ENCODE measurements at regions not wholly inside any gene's neighbourhood (a gene's known extent, or its start where the extent isn't known, plus 50 kb on each side); places are given as distances from the start of the nearest gene placed in this dataset.

GRCh38 chrX:40953369-40953768 lies 131.9 kb upstream of the USP9X start:
- Histone ChIP-seq H3K27ac (no peak overlapping the region), H3K36me3 (no peaks in the 10 kb centered on the region), H3K9me3 (replicated peaks) (no peaks in the 10 kb centered on the region), H3K4me1 (replicated peaks) (no peaks in the 10 kb centered on the region), H3K4me3 (no peak overlapping the region), H3K27me3 (replicated peaks) (no peaks in the 10 kb centered on the region)
- no peak for DNase-seq (ENCODE audit: low read depth in 1 of 2, low spot score in 2 of 2)

DNA sequence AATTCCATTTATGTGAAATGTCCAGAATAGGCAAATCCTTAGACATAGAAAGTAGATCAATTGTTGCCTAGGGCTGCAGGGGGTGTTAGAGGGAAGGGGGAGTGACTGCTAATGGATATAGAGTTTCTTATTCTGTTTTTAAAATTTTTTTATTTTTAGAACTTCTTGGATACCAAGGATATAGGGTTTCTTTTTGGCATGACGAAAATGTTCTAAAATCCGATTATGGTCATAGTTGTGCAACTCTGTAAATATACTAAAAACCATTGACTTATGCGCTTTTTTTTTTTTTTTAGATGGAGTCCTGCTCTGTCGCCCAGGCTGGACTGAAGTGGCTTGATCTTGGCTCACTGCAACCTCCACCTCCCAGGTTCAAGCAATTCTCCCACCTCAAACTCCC lies 125.2 kb upstream of the USP9X start:
- Histone ChIP-seq H3K4me1 (replicated peaks) (no peaks in the 10 kb centered on the region), H3K27me3 (replicated peaks) (no peaks in the 10 kb centered on the region), H3K4me3 (no peak overlapping the region), H3K36me3 (no peaks in the 10 kb centered on the region), H3K9me3 (replicated peaks) (no peaks in the 10 kb centered on the region), H3K27ac (no peak overlapping the region)
- no peak for DNase-seq (ENCODE audit: low read depth in 1 of 2, low spot score in 2 of 2)

DNA sequence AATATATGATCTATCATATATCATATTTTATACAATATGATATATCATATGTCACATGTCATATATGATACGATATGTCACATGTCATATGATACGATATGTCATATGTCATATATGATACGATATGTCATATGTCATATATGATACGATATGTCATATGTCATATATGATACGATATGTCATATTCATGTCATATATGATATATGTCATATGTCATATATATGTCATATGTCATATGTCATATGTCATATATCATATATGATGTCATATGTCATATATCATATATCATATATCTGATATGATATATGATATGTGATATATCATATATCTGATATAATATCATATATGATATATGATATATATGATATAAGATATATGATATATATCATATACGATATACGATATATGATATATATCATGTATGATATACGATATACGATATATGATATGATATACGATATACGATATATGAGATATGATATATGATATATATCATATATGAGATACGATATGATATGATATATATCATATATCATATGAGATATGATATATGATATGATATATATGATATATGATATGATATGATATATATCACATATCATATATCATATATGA lies 122.3 kb upstream of the USP9X start:
- Histone ChIP-seq H3K4me1 (replicated peaks) (no peaks in the 10 kb centered on the region), H3K4me3 (no peak overlapping the region), H3K27ac (no peak overlapping the region), H3K27me3 (replicated peaks) (no peaks in the 10 kb centered on the region), H3K36me3 (no peaks in the 10 kb centered on the region), H3K9me3 (replicated peaks) (no peaks in the 10 kb centered on the region)
- no peak for DNase-seq (ENCODE audit: low read depth in 1 of 2, low spot score in 2 of 2)

DNA sequence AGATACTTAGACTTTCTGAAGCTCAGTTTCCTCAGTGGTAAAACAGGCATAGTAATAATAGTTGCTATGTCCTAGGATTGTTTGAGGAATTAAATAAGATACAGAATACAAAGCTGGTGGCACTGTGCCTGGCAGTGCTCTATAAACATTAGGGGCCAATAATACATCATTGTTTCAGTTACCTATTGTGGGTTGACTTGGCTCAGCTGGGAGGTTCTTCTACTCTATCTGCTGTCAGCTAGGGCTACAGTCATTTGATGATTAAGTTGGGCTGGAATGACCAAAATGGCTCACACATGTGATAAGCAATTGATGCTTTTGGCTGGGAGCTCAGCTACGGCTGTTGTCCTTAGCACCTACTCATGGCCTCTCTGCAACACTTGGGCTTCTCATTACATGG lies 121.2 kb upstream of the USP9X start:
- Histone ChIP-seq H3K4me3 (no peak overlapping the region), H3K36me3 (no peaks in the 10 kb centered on the region), H3K27ac (no peak overlapping the region), H3K9me3 (replicated peaks) (no peaks in the 10 kb centered on the region), H3K4me1 (replicated peaks) (no peaks in the 10 kb centered on the region), H3K27me3 (replicated peaks) (no peaks in the 10 kb centered on the region)
- DNase-seq (ENCODE audit: low read depth in 1 of 2, low spot score in 2 of 2): no peak

DNA sequence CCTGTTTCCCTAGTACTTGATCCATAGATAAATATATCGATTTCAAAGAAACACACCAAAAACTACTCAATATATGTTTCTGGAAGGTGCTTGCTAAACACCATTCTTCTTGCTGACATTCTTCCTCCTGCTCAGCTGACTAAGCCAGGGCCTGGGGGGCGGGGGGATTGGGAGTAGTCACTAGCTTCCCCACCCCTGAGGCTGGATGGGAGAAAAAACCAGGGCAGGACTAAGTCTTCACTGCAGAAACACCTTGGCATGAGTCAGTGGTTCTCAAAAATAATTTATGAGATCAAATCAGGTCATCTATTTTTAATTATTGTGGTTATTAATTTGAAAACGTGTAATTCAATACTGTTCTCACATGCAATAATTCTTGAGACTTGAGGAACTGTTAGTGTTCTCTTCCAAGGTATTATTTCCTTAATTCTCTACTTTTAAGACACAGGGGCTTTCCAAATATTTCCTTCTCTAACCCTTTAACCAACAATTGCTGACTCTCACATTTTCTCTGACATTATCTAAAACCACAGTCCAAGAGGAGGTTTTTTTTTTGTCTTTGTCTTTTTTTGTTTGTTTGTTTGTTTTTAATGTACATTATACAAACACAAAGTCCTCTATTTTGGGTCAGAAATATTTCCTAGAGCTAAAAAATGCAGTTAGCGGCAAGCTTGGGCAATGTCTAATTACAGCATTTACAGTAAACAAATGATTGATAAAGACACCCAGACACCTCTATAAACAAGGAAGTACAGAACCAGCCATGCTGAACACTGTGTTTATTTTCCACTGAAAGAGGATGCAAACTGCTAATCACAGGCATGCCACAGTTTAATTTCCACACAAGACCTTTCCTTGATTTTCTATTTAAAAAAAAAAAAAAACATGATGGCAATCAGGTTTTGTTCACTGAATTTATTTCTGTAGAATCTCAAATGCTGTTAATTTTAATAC lies 120.3 kb upstream of the USP9X start:
- H3K4me3 ChIP-seq: no peak overlapping the region
- H3K4me1 ChIP-seq (replicated peaks): no peaks in the 10 kb centered on the region
- no peak for DNase-seq (ENCODE audit: low read depth in 1 of 2, low spot score in 2 of 2)
- no peaks in the 10 kb centered on the region for H3K36me3 ChIP-seq
- no peaks in the 10 kb centered on the region for H3K9me3 ChIP-seq (replicated peaks)
- no peak overlapping the region for H3K27ac ChIP-seq
- no peaks in the 10 kb centered on the region for H3K27me3 ChIP-seq (replicated peaks)

DNA sequence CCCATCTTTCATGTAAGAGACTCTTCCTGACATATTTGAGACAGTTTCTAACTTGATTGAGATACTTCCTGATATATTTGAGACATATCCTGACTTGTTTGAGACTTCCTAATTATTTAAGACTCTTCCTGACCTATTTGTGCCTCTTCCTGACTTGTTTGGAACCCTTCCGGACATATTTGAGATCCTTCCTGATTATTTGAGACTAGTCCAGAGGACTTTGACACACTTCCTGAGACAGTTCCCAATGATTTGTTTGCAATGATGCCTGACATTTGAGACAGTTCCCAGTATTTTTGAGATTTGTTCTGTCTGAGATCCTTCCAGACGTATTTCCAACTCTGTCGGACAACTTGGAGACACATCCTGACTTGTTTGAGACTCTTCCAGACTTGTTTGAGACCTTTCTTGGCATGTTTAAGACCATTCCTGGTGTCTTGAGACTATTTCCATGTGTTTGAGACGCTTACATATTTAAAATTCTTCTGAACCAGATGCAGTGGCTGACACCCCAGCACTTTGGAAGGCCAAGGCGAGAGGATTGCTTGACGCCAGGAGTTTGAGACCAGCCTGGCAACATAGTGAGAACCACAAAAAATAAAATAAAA lies 118.9 kb upstream of the USP9X start:
- Histone ChIP-seq H3K9me3 (replicated peaks) (no peaks in the 10 kb centered on the region), H3K27me3 (replicated peaks) (no peaks in the 10 kb centered on the region), H3K4me3 (no peak overlapping the region), H3K36me3 (no peaks in the 10 kb centered on the region), H3K4me1 (replicated peaks) (peaks cover 3% of the 10 kb centered on the region; the same call in 1 of the 2 replicates), H3K27ac (no peak overlapping the region)
- no peak for DNase-seq (ENCODE audit: low read depth in 1 of 2, low spot score in 2 of 2)

DNA sequence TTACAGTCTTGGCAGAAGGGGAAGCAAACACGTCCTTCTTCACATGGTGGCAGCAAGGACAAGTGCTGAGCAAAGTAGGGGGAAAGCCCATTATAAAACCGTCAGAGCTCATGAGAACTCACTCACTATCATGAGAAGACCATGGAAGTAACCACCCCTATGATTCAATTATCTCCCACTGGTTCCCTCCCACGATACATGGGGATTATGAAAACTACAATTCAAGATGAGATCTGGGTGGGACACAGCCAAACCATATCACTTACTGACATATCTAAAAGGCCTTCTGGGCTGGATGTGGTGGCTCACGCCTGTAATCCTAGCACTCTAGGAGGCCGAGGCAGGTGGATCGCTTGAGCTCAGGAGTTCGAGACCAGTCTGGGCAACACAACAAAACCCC lies 117.1 kb upstream of the USP9X start:
- Histone ChIP-seq H3K27ac (no peak overlapping the region), H3K9me3 (replicated peaks) (no peaks in the 10 kb centered on the region), H3K4me3 (no peak overlapping the region), H3K27me3 (replicated peaks) (no peaks in the 10 kb centered on the region), H3K36me3 (no peaks in the 10 kb centered on the region), H3K4me1 (replicated peaks) (peaks cover 12% of the 10 kb centered on the region)
- DNase-seq (ENCODE audit: low read depth in 1 of 2, low spot score in 2 of 2): no peak

DNA sequence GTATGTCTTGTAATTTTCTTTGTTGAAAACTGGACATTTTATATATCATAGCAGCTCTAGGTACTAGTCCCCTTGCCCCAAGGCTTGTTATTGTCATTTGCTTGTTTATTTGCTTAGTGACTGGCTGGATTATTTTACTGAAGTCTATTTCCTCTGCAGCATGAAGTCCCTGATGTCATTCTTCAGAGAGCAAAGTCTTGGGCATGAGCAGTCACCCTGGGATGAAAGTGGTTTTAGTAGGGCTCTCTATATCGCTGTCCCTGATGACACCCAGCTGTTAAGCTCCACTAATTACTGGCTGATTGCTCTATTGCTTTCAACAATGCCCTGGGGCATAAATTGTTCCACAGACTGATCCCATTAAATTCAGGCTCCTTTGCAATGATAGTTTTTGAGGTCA lies 113.5 kb upstream of the USP9X start:
- no peaks in the 10 kb centered on the region for H3K9me3 ChIP-seq (replicated peaks)
- H3K27me3 ChIP-seq (replicated peaks): no peaks in the 10 kb centered on the region
- peak overlapping the region; percentile 22; the same call in 1 of the 2 replicates for H3K27ac ChIP-seq
- DNase-seq (ENCODE audit: low read depth in 1 of 2, low spot score in 2 of 2): peak in 1 of 2 experiments; percentile 75
- H3K36me3 ChIP-seq: no peaks in the 10 kb centered on the region
- H3K4me1 ChIP-seq (replicated peaks): peaks cover 12% of the 10 kb centered on the region
- no peak overlapping the region for H3K4me3 ChIP-seq

- H3K27me3 ChIP-seq (replicated peaks): no peaks in the 10 kb centered on the region
- no peaks in the 10 kb centered on the region for H3K36me3 ChIP-seq
- no peak overlapping the region for H3K4me3 ChIP-seq
- no peak for DNase-seq (ENCODE audit: low read depth in 1 of 2, low spot score in 2 of 2)
- peaks cover 12% of the 10 kb centered on the region for H3K4me1 ChIP-seq (replicated peaks)
- no peaks in the 10 kb centered on the region for H3K9me3 ChIP-seq (replicated peaks)
- no peak overlapping the region for H3K27ac ChIP-seq
Observed at GRCh38 chrX:40973619-40974018, 111.6 kb upstream of the USP9X start.

DNA sequence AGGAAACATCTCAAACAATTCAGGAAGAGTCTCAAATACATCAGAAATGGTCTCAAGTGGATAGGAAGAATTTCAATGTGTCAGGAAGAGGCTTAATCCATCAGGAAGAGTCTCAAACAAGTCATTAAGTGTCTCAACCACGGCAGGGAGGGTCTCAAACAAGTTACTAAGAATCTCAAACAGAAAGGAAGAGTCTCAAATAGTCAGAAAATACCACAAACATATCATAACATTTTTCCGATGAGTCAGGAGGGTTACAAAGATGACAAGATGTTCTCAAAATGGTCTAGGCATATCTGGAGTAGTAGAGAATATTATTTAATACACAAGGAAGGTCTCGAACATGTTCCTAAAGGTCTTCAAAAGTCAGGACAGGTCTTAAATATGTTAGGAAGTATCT lies 109.3 kb upstream of the USP9X start:
- H3K9me3 ChIP-seq (replicated peaks): no peaks in the 10 kb centered on the region
- H3K4me1 ChIP-seq (replicated peaks): peaks cover 12% of the 10 kb centered on the region
- H3K27ac ChIP-seq: no peak overlapping the region
- no peak for DNase-seq (ENCODE audit: low read depth in 1 of 2, low spot score in 2 of 2)
- no peaks in the 10 kb centered on the region for H3K27me3 ChIP-seq (replicated peaks)
- H3K36me3 ChIP-seq: no peaks in the 10 kb centered on the region
- no peak overlapping the region for H3K4me3 ChIP-seq

GRCh38 chrX:40976981-40977380 lies 108.3 kb upstream of the USP9X start:
- Histone ChIP-seq H3K27ac (no peak overlapping the region), H3K4me1 (replicated peaks) (peaks cover 5% of the 10 kb centered on the region), H3K36me3 (no peaks in the 10 kb centered on the region), H3K9me3 (replicated peaks) (no peaks in the 10 kb centered on the region), H3K27me3 (replicated peaks) (no peaks in the 10 kb centered on the region), H3K4me3 (no peak overlapping the region)
- DNase-seq (ENCODE audit: low read depth in 1 of 2, low spot score in 2 of 2): no peak

DNA sequence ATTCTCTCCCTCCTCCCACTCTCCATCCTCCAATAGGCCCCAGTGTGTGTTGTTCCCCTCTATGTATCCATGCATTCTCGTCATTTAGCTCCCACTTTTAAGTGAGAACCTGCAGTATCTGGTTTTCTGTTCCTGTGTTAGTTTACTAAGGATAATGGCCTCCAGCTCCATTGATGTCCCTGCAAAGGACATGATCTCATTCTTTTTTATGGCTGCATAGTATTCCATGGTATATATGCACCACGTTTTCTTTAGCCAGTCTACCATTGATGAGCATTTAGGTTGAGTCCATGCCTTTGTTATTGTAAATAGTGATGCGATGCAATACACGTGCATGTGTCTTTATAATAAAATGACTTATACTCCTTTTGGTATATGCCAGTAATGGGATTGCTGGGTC lies 100.3 kb upstream of the USP9X start:
- Histone ChIP-seq H3K4me1 (replicated peaks) (no peaks in the 10 kb centered on the region), H3K4me3 (no peak overlapping the region), H3K36me3 (no peaks in the 10 kb centered on the region), H3K9me3 (replicated peaks) (no peaks in the 10 kb centered on the region), H3K27ac (no peak overlapping the region), H3K27me3 (replicated peaks) (no peaks in the 10 kb centered on the region)
- no peak for DNase-seq (ENCODE audit: low read depth in 1 of 2, low spot score in 2 of 2)

DNA sequence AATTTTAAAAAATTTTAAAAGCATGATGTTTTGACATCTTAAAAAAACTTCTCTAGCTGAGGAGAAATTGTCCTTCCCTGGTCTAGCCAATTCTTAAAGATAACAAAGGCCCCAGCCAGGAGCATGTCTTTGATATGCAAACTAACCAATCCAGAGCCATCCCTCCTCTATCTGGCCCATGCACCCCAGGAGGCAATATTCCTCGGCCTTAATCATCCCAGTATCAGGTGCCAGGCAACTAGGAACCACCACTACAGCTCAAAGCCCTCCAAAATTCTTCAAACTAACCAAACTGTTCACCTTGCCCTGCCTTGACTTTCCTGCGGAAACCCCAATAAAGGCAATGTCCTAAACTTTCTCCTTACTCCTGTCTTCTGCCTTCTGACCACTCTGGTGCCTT lies 97.8 kb upstream of the USP9X start:
- no peaks in the 10 kb centered on the region for H3K27me3 ChIP-seq (replicated peaks)
- no peak for DNase-seq (ENCODE audit: low read depth in 1 of 2, low spot score in 2 of 2)
- no peaks in the 10 kb centered on the region for H3K4me1 ChIP-seq (replicated peaks)
- no peaks in the 10 kb centered on the region for H3K9me3 ChIP-seq (replicated peaks)
- no peak overlapping the region for H3K4me3 ChIP-seq
- no peaks in the 10 kb centered on the region for H3K36me3 ChIP-seq
- no peak overlapping the region for H3K27ac ChIP-seq

GRCh38 chrX:40988100-40988499 lies 97.1 kb upstream of the USP9X start:
- no peak for DNase-seq (ENCODE audit: low read depth in 1 of 2, low spot score in 2 of 2)
- Histone ChIP-seq H3K4me3 (no peak overlapping the region), H3K4me1 (replicated peaks) (no peaks in the 10 kb centered on the region), H3K9me3 (replicated peaks) (no peaks in the 10 kb centered on the region), H3K27ac (no peak overlapping the region), H3K36me3 (no peaks in the 10 kb centered on the region), H3K27me3 (replicated peaks) (no peaks in the 10 kb centered on the region)

All from SJSA1 (cell line).